ENCODE measurements at regions not wholly inside any gene's neighbourhood (a gene's known extent, or its start where the extent isn't known, plus 50 kb on each side); places are given as distances from the start of the nearest gene placed in this dataset.

- DNase-seq (ENCODE audit: low read depth in 2 of 2), result no peak
Measured at GRCh38 chr19:31092274-31092673, 257.0 kb downstream of the TSHZ3 start.

- no peak for DNase-seq (ENCODE audit: low read depth in 2 of 2)
Measured at GRCh38 chr19:31089681-31090080, 259.6 kb downstream of the TSHZ3 start.

- DNase-seq (ENCODE audit: low read depth in 2 of 2), result no peak
Measured at GRCh38 chr19:31085125-31085524, 264.1 kb downstream of the TSHZ3 start.

GRCh38 chr19:31083105-31083504, 266.1 kb downstream of the TSHZ3 start:
- DNase-seq (ENCODE audit: low read depth in 2 of 2), result no peak

GRCh38 chr19:31075146-31075655, 274.0 kb downstream of the TSHZ3 start:
- no peak for DNase-seq (ENCODE audit: low read depth in 2 of 2)

GRCh38 chr19:31074199-31075125, 274.8 kb downstream of the TSHZ3 start:
- DNase-seq (ENCODE audit: low read depth in 2 of 2), result no peak

- DNase-seq (ENCODE audit: low read depth in 2 of 2), result no peak
Measured at GRCh38 chr19:31073485-31074198, 275.6 kb downstream of the TSHZ3 start.

GRCh38 chr19:31072451-31072850, 276.8 kb downstream of the TSHZ3 start:
- DNase-seq (ENCODE audit: low read depth in 2 of 2), result no peak

- DNase-seq (ENCODE audit: low read depth in 2 of 2), result no peak
Measured at GRCh38 chr19:31071136-31071855, 277.9 kb downstream of the TSHZ3 start.

- no peak for DNase-seq (ENCODE audit: low read depth in 2 of 2)
Measured at GRCh38 chr19:31070146-31071065, 278.8 kb downstream of the TSHZ3 start.

GRCh38 chr19:31068268-31068667, 281.0 kb downstream of the TSHZ3 start:
- DNase-seq (ENCODE audit: low read depth in 2 of 2), result no peak

- no peak for DNase-seq (ENCODE audit: low read depth in 2 of 2)
Measured at GRCh38 chr19:31066385-31066784, 282.9 kb downstream of the TSHZ3 start.

GRCh38 chr19:31064491-31064890, 284.7 kb downstream of the TSHZ3 start:
- no peak for DNase-seq (ENCODE audit: low read depth in 2 of 2)

GRCh38 chr19:31058676-31059340, 290.4 kb downstream of the TSHZ3 start:
- no peak for DNase-seq (ENCODE audit: low read depth in 2 of 2)

- no peak for DNase-seq (ENCODE audit: low read depth in 2 of 2)
Measured at GRCh38 chr19:31057476-31057875, 291.8 kb downstream of the TSHZ3 start.

GRCh38 chr19:31055454-31055853, 293.8 kb downstream of the TSHZ3 start:
- DNase-seq (ENCODE audit: low read depth in 2 of 2), result no peak

GRCh38 chr19:31054430-31054829, 294.8 kb downstream of the TSHZ3 start:
- peak in 1 of 2 donors; percentile 12 for DNase-seq (ENCODE audit: low read depth in 2 of 2)

GRCh38 chr19:31049431-31049830, 299.8 kb downstream of the TSHZ3 start:
- no peak for DNase-seq (ENCODE audit: low read depth in 2 of 2)

- no peak for DNase-seq (ENCODE audit: low read depth in 2 of 2)
Measured at GRCh38 chr19:31046024-31046423, 303.2 kb downstream of the TSHZ3 start.

GRCh38 chr19:31041461-31041860, 307.8 kb downstream of the TSHZ3 start:
- DNase-seq (ENCODE audit: low read depth in 2 of 2), result no peak
